Liver (tissue), 3 donors: ENCODE measurements at regions not wholly inside any gene's neighbourhood (a gene's known extent, or its start where the extent isn't known, plus 50 kb on each side); places are given as distances from the start of the nearest gene placed in this dataset.

Experiments used
- FOXA2 ChIP-seq: IDR thresholded peaks from 2 replicates; pipeline ENCODE4 v1.6.1; 2016; ENCODE audit warnings: antibody characterized with exemption
- GABPA ChIP-seq, 2 donors: IDR thresholded peaks in 1 of 2; conservative IDR thresholded peaks in 1 of 2; 2 replicates each; pipeline ENCODE4 v1.6.1; 2016; ENCODE audit warnings: antibody characterized with exemption in 2 of 2, mild to moderate bottlenecking in 1 of 2, moderate library complexity in 1 of 2
- HNF4G ChIP-seq: IDR thresholded peaks from 2 replicates; pipeline ENCODE4 v1.6.1; 2016; ENCODE audit warnings: antibody characterized with exemption
- JUND ChIP-seq, 2 donors: IDR thresholded peaks; 2 replicates each; pipeline ENCODE4 v1.6.1; 2016; ENCODE audit warnings: antibody characterized with exemption in 2 of 2
- MAX ChIP-seq: IDR thresholded peaks from 2 replicates; pipeline ENCODE4 v1.6.1; 2016; ENCODE audit warnings: antibody characterized with exemption
- REST ChIP-seq: IDR thresholded peaks from 2 replicates; pipeline ENCODE4 v1.6.1; 2016; ENCODE audit warnings: antibody characterized with exemption, mild to moderate bottlenecking
- TF ChIP-seq, protein P1 (sequence below): fragments of 150-350 bp; IDR thresholded peaks from 2 replicates; pipeline ENCODE4 v1.5.1; 2017; ENCODE audit warnings: improper control_type of control experiment, low read depth, low read length; ENCODE audit not compliant: missing input control
- donor health status: healthy.
- donor health status: healthy.

DNA sequence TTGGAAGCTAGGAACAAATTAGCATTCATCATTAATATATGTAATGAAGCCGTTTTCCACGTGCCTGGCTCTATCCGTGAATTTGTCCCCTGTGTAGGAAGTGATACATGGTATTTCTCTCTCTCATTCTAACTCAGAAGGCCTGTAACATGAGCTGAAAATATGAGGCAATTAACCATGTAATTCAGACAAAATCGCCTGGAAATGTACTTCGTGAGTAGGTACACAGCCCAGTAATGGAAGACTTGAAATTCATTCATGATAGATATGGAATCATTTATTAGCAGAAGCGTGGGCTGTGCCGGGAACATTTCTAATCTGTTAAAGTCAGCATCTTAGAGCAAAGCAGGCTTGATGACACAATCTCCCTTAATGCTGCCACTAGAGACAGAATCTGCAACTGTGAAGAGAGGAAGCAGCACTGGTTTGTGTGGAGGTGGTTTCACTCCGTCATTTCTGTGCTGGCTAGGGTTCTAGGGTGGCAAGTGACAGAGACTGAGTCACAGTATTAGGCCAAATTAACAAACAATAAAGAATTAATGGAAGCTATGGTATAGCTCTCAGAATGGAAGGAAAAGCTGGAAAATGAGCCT is 225.0 kb upstream of the PROK2 start:
- TF ChIP-seq, protein P1, sequence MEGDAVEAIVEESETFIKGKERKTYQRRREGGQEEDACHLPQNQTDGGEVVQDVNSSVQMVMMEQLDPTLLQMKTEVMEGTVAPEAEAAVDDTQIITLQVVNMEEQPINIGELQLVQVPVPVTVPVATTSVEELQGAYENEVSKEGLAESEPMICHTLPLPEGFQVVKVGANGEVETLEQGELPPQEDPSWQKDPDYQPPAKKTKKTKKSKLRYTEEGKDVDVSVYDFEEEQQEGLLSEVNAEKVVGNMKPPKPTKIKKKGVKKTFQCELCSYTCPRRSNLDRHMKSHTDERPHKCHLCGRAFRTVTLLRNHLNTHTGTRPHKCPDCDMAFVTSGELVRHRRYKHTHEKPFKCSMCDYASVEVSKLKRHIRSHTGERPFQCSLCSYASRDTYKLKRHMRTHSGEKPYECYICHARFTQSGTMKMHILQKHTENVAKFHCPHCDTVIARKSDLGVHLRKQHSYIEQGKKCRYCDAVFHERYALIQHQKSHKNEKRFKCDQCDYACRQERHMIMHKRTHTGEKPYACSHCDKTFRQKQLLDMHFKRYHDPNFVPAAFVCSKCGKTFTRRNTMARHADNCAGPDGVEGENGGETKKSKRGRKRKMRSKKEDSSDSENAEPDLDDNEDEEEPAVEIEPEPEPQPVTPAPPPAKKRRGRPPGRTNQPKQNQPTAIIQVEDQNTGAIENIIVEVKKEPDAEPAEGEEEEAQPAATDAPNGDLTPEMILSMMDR: no peak
- TF ChIP-seq GABPA (IDR thresholded peaks at IDR 0.05 in 1 of 2, conservative IDR thresholded peaks at IDR 0.05 in 1 of 2) (no peak), JUND (IDR thresholded peaks at IDR 0.05) (no peak), HNF4G (no peak), MAX (no peak), REST (no peak), FOXA2 (no peak)
